SK-N-SH treated with all-trans-retinoic acid at 6 μM for 48 hours (cell line): ENCODE measurements at regions not wholly inside any gene's neighbourhood (a gene's known extent, or its start where the extent isn't known, plus 50 kb on each side); places are given as distances from the start of the nearest gene placed in this dataset.

Source experiments
- ATAC-seq: fragments of 200-7000 bp; cut with Tn5 transposase; 3 replicates; pipeline ENCODE4 v1.9.1; 2020; ENCODE audit warnings: mild to moderate bottlenecking, moderate library complexity
- BACH2 ChIP-seq: fragments of 250-450 bp; sonication (Bioruptor Pico); IDR thresholded peaks from 2 replicates; pipeline ENCODE4 v1.9.0; 2021; ENCODE audit warnings: mild to moderate bottlenecking, borderline replicate concordance
- CREB5 ChIP-seq: fragments of 250-450 bp; sonication (Bioruptor Pico); IDR thresholded peaks from 2 replicates; pipeline ENCODE4 v1.5.1; 2020; ENCODE audit warnings: low read depth, mild to moderate bottlenecking, moderate library complexity
- CSDC2 ChIP-seq: fragments of 250-450 bp; sonication (Bioruptor Pico); IDR thresholded peaks from 2 replicates; pipeline ENCODE4 v1.5.0; 2020; ENCODE audit warnings: mild to moderate bottlenecking, moderate library complexity
- CSRNP3 ChIP-seq: fragments of 250-450 bp; sonication (Bioruptor Pico); IDR thresholded peaks from 2 replicates; pipeline ENCODE4 v1.5.1; 2021; ENCODE audit warnings: mild to moderate bottlenecking, moderate library complexity
- ESRRG ChIP-seq: fragments of 250-450 bp; sonication (Bioruptor Pico); IDR thresholded peaks from 2 replicates; pipeline ENCODE4 v1.6.1; 2021; ENCODE audit warnings: mild to moderate bottlenecking
- ISL1 ChIP-seq: fragments of 250-450 bp; sonication (Bioruptor Pico); IDR thresholded peaks from 2 replicates; pipeline ENCODE4 v2.1.2; 2022; ENCODE audit warnings: mild to moderate bottlenecking, moderate library complexity
- OSR1 ChIP-seq: fragments of 250-450 bp; sonication (Bioruptor Pico); IDR thresholded peaks from 2 replicates; pipeline ENCODE4 v1.8.0; 2022; ENCODE audit warnings: moderate library complexity, mild to moderate bottlenecking, inconsistent platforms
- PATZ1 ChIP-seq: fragments of 250-450 bp; sonication (Bioruptor Pico); IDR thresholded peaks from 2 replicates; pipeline ENCODE4 v1.8.0; 2020; ENCODE audit warnings: mild to moderate bottlenecking, moderate library complexity, borderline replicate concordance
- POU6F1 ChIP-seq: fragments of 250-450 bp; sonication (Bioruptor Pico); IDR thresholded peaks from 2 replicates; pipeline ENCODE4 v1.8.0; 2021; ENCODE audit warnings: low read depth, mild to moderate bottlenecking, moderate library complexity, borderline replicate concordance
- PPARA ChIP-seq: fragments of 250-450 bp; sonication (Bioruptor Pico); IDR thresholded peaks from 2 replicates; pipeline ENCODE4 v1.5.0; 2020; ENCODE audit warnings: mild to moderate bottlenecking, borderline replicate concordance
- RARB ChIP-seq: fragments of 250-450 bp; sonication (Bioruptor Pico); IDR thresholded peaks from 2 replicates; pipeline ENCODE4 v1.8.0; 2021; ENCODE audit warnings: mild to moderate bottlenecking, moderate library complexity
- SNAI2 ChIP-seq: fragments of 250-450 bp; sonication (Bioruptor Pico); IDR thresholded peaks from 2 replicates; pipeline ENCODE4 v1.5.0; 2020; ENCODE audit warnings: mild to moderate bottlenecking, moderate library complexity
- TCF4 ChIP-seq: fragments of 250-450 bp; sonication (Bioruptor Pico); IDR thresholded peaks from 2 replicates; pipeline ENCODE4 v1.8.0; 2021; ENCODE audit warnings: mild to moderate bottlenecking, moderate library complexity, borderline replicate concordance
- TSHZ2 ChIP-seq: fragments of 250-450 bp; sonication (Bioruptor Pico); IDR thresholded peaks from 2 replicates; pipeline ENCODE4 v1.5.0; 2020; ENCODE audit warnings: mild to moderate bottlenecking, moderate library complexity
- ZC3H10 ChIP-seq: fragments of 250-450 bp; sonication (Bioruptor Pico); IDR thresholded peaks from 2 replicates; pipeline ENCODE4 v1.5.1; 2021; ENCODE audit warnings: mild to moderate bottlenecking, moderate library complexity
- ZNF565 ChIP-seq: fragments of 450-650 bp; formaldehyde crosslinking; conservative IDR thresholded peaks from 2 replicates; pipeline ENCODE4 v1.5.0; 2020; ENCODE audit warnings: low read depth, mild to moderate bottlenecking, moderate library complexity
- ZNF70 ChIP-seq: fragments of 450-650 bp; formaldehyde crosslinking; IDR thresholded peaks from 2 replicates; pipeline ENCODE4 v1.5.0; 2020; ENCODE audit warnings: mild to moderate bottlenecking, moderate library complexity
- ZNF8 ChIP-seq: fragments of 450-650 bp; formaldehyde crosslinking; IDR thresholded peaks from 2 replicates; pipeline ENCODE4 v1.5.0; 2020; ENCODE audit warnings: mild to moderate bottlenecking, moderate library complexity

- TF ChIP-seq PATZ1 (CRISPR knock-in tag) (no peak), ISL1 (CRISPR knock-in tag) (no peak), PPARA (CRISPR knock-in tag) (no peak)
These were observed 143.0 kb downstream of the SQOR start (continued) for GRCh38 chr15:45777781-45778180.

GRCh38 chr15:45780352-45780751 lies 145.5 kb downstream of the SQOR start:
- no peak for ATAC-seq
- TF ChIP-seq TCF4 (CRISPR knock-in tag): no peak
- TF ChIP-seq ZC3H10 (CRISPR knock-in tag): no peak
- TF ChIP-seq ZNF70: no peak
- TF ChIP-seq PPARA (CRISPR knock-in tag): no peak
- TF ChIP-seq CSDC2: no peak
- TF ChIP-seq CSRNP3 (CRISPR knock-in tag): no peak
- no peak for TF ChIP-seq CREB5 (CRISPR knock-in tag)
- TF ChIP-seq ESRRG (CRISPR knock-in tag): no peak
- TF ChIP-seq PATZ1 (CRISPR knock-in tag): no peak
- no peak for TF ChIP-seq TSHZ2 (CRISPR knock-in tag)
- no peak for TF ChIP-seq OSR1 (CRISPR knock-in tag)
- no peak for TF ChIP-seq POU6F1
- no peak for TF ChIP-seq RARB (CRISPR knock-in tag)
- TF ChIP-seq ZNF8: no peak

GRCh38 chr15:45784656-45785055 lies 149.8 kb downstream of the SQOR start:
- TF ChIP-seq TCF4 (CRISPR knock-in tag): no peak
- no peak for TF ChIP-seq BACH2 (CRISPR knock-in tag)
- TF ChIP-seq ZNF565 (CRISPR knock-in tag): no peak
- TF ChIP-seq OSR1 (CRISPR knock-in tag): no peak
- no peak for TF ChIP-seq ESRRG (CRISPR knock-in tag)
- no peak for TF ChIP-seq SNAI2
- TF ChIP-seq PPARA (CRISPR knock-in tag): no peak
- TF ChIP-seq CSRNP3 (CRISPR knock-in tag): no peak
- no peak for TF ChIP-seq RARB (CRISPR knock-in tag)
- no peak for ATAC-seq
